GM21737 (cell line): ENCODE measurements at regions not wholly inside any gene's neighbourhood (a gene's known extent, or its start where the extent isn't known, plus 50 kb on each side); places are given as distances from the start of the nearest gene placed in this dataset.
"Not testable (repeated sequence)": the region's sequence is repeated elsewhere in the genome, so short reads cannot be mapped to it uniquely, and the experiment has no call there.

Experiments used
- ATAC-seq: cut with Tn5 transposase; IDR thresholded peaks from one replicate; pipeline ENCODE4 v1.9.1; 2021; ENCODE audit warnings: mild to moderate bottlenecking, moderate library complexity; ENCODE audit not compliant: unreplicated experiment

- ATAC-seq = no peak
These were observed 104.7 kb upstream of the TBC1D5 start for GRCh38 chr3:17847156-17847555.

- ATAC-seq = no peak
These were observed 104.0 kb upstream of the TBC1D5 start for GRCh38 chr3:17846466-17846865.

- ATAC-seq = no peak
These were observed 102.8 kb upstream of the TBC1D5 start for GRCh38 chr3:17845026-17845812.

GRCh38 chr3:17844236-17844635, 101.8 kb upstream of the TBC1D5 start:
- ATAC-seq = no peak

- peak; percentile 96 for ATAC-seq
These were observed 98.9 kb upstream of the TBC1D5 start for GRCh38 chr3:17841190-17841828.

GRCh38 chr3:17840651-17841050, 98.2 kb upstream of the TBC1D5 start:
- no peak for ATAC-seq

GRCh38 chr3:17840126-17840525, 97.7 kb upstream of the TBC1D5 start:
- no peak for ATAC-seq

GRCh38 chr3:17836919-17837318, 94.5 kb upstream of the TBC1D5 start:
- no peak for ATAC-seq

GRCh38 chr3:17836092-17836491, 93.7 kb upstream of the TBC1D5 start:
- ATAC-seq = no peak

GRCh38 chr3:17833786-17834559, 91.5 kb upstream of the TBC1D5 start:
- no peak for ATAC-seq

GRCh38 chr3:17832016-17832415, 89.6 kb upstream of the TBC1D5 start:
- ATAC-seq = no peak

GRCh38 chr3:17831366-17831765, 88.9 kb upstream of the TBC1D5 start:
- ATAC-seq = no peak

- ATAC-seq = no peak
These were observed 88.4 kb upstream of the TBC1D5 start for GRCh38 chr3:17830788-17831187.

GRCh38 chr3:17828388-17828787, 86.0 kb upstream of the TBC1D5 start:
- ATAC-seq = no peak

GRCh38 chr3:17825298-17825697, 82.9 kb upstream of the TBC1D5 start:
- ATAC-seq = no peak

GRCh38 chr3:17823816-17824215, 81.4 kb upstream of the TBC1D5 start:
- ATAC-seq = no peak

GRCh38 chr3:17823036-17823435, 80.6 kb upstream of the TBC1D5 start:
- ATAC-seq = no peak

GRCh38 chr3:17820704-17821103, 78.3 kb upstream of the TBC1D5 start:
- ATAC-seq = no peak

- no peak for ATAC-seq
These were observed 77.8 kb upstream of the TBC1D5 start for GRCh38 chr3:17820275-17820674.

GRCh38 chr3:17817973-17818372, 75.5 kb upstream of the TBC1D5 start:
- not testable (repeated sequence) for ATAC-seq

GRCh38 chr3:17817545-17817944, 75.1 kb upstream of the TBC1D5 start:
- ATAC-seq = no peak

GRCh38 chr3:17816839-17817238, 74.4 kb upstream of the TBC1D5 start:
- not testable (repeated sequence) for ATAC-seq
